Body of pancreas (tissue), 4 donors: ENCODE measurements at regions not wholly inside any gene's neighbourhood (a gene's known extent, or its start where the extent isn't known, plus 50 kb on each side); places are given as distances from the start of the nearest gene placed in this dataset.

Source experiments
- ATAC-seq: fragments of 150-250 bp; one replicate; pipeline ENCODE4 v1.9.1; 2016
- DNase-seq, 4 donors: peaks; one replicate each; pipeline ENCODE4 v3.0.0-alpha.2; 2019
- H3K27ac ChIP-seq, 4 donors: fragments of 200-600 bp; sonication (generic); 1 replicate in 3 of 4; 2 replicates in 1 of 4; pipeline versions ENCODE4 v1.5.1 to v1.6.1; 2016 to 2019; ENCODE audit warnings: mild to moderate bottlenecking in 1 of 4, mixed read lengths in 1 of 4, moderate library complexity in 1 of 4
- H3K27me3 ChIP-seq, 2 donors: fragments of 200-600 bp; sonication (generic); one replicate each; pipeline ENCODE4 v1.6.0; 2016; ENCODE audit warnings: mild to moderate bottlenecking in 1 of 2
- H3K36me3 ChIP-seq, 2 donors: fragments of 200-600 bp; sonication (generic); replicated peaks in 1 of 2; 2 replicates each; pipeline ENCODE4 v1.5.1; 2016; ENCODE audit warnings: low read depth in 2 of 2; ENCODE audit not compliant: insufficient read depth in 1 of 2
- H3K4me1 ChIP-seq: fragments of 200-600 bp; sonication (generic); one replicate; pipeline ENCODE4 v1.6.0; 2016
- H3K4me3 ChIP-seq, 2 donors: fragments of 200-600 bp; sonication (generic); 1 replicate in 1 of 2; 2 replicates in 1 of 2; pipeline ENCODE4 v1.5.1; 2016 to 2019
- H3K9me3 ChIP-seq, 3 donors: fragments of 200-600 bp; sonication (generic); 1 replicate in 2 of 3; 2 replicates in 1 of 3; pipeline ENCODE4 v1.5.1; 2016
- POLR2A ChIP-seq, 3 donors: fragments of 450-650 bp; IDR thresholded peaks; one replicate each; pipeline ENCODE4 v1.6.1; 2016; ENCODE audit warnings: antibody characterized with exemption in 3 of 3, mild to moderate bottlenecking in 2 of 3
- WGBS, 2 donors: methylation state at CpG; one replicate each; pipeline ENCODE4 v1.1.5; 2017; 5-methylcytosine and 5-hydroxymethylcytosine counted together
- intact Hi-C: fragments of 100-400 bp; cut with DNase I; formaldehyde crosslinking; loops from one replicate; pipeline ENCODE4 v1.15.1; 2023
- TF ChIP-seq, protein P1 (sequence below), 7 experiments: fragments of 450-650 bp in 4 of 7; fragments of 200-600 bp in 3 of 7; sonication (generic) in 3 of 7; IDR thresholded peaks; one replicate each; pipeline ENCODE4 v1.5.1; 2016 to 2019; ENCODE audit warnings: antibody characterized with exemption in 7 of 7

DNA sequence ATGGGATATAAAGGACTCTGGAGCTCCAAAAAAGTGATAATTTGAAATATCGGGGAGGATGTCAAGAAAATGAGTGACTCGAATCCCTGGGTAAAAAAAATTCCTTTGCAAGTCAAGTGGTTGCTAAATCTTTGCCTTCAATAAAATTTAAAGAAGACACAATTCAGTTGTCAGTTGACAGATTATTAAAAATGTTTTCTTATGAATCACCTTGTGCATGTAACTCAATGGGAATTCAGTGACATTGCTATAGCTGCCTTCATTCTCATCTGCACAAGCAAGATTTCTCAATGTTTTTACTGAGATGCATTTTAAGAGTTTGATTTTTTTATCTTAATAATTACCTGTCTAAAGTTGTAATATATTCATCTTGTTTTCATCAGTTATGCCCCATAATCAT, 264.0 kb upstream of the IL12A start:
- H3K36me3 ChIP-seq, result no peaks in the 10 kb centered on the region
- no peaks in the 10 kb centered on the region for H3K27me3 ChIP-seq
- no peak for DNase-seq
- 69 to 70% methylated on average over 2 of the region's 2 CpGs for WGBS, 2 donors
- no peak overlapping the region for H3K27ac ChIP-seq
- ATAC-seq, result no peak
- no peaks in the 10 kb centered on the region for H3K4me1 ChIP-seq
- H3K4me3 ChIP-seq, result no peak overlapping the region
- no peaks in the 10 kb centered on the region for H3K9me3 ChIP-seq
- TF ChIP-seq, protein P1, sequence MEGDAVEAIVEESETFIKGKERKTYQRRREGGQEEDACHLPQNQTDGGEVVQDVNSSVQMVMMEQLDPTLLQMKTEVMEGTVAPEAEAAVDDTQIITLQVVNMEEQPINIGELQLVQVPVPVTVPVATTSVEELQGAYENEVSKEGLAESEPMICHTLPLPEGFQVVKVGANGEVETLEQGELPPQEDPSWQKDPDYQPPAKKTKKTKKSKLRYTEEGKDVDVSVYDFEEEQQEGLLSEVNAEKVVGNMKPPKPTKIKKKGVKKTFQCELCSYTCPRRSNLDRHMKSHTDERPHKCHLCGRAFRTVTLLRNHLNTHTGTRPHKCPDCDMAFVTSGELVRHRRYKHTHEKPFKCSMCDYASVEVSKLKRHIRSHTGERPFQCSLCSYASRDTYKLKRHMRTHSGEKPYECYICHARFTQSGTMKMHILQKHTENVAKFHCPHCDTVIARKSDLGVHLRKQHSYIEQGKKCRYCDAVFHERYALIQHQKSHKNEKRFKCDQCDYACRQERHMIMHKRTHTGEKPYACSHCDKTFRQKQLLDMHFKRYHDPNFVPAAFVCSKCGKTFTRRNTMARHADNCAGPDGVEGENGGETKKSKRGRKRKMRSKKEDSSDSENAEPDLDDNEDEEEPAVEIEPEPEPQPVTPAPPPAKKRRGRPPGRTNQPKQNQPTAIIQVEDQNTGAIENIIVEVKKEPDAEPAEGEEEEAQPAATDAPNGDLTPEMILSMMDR (IDR thresholded peaks at IDR 0.05), result no peak
- no peak for TF ChIP-seq POLR2A (IDR thresholded peaks at IDR 0.05)
- intact Hi-C loops, result no loop called here

DNA sequence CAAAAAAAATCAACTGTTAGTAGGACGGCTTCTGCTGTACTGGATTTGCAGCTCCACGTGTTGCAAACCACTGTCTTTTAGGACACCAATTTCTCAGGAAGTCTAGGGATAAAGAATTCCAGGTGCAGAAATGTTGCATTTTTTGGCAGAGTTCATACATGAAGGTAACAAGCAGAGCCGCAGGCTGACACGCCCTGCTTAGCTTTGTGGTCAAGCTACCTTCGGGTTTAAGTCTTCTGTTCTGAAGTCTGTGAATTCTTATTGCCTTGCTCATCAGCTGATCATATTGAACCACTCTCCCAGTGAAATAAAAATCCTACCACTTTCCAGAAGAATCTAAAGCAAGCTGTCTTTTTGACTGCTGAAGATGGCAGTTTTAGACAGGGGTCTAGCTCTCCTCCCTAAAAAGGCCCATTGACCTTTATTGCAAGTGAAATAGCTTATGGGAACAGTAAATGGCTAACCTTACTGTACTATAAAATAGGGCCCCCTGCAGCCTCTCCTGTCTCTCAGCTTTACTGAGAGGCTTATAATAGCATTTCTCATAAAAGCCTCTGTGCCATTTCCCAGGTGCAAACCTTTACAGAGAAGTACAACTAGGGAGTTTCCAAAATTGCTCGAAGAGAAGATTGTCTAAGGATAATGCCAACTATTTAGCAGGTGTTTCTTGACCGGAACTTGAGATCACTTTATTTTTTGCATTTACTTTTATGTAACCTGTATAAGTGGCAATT, 262.2 kb upstream of the IL12A start:
- intact Hi-C loops, result no loop called here
- Histone ChIP-seq H3K4me3 (no peak overlapping the region), H3K27me3 (no peaks in the 10 kb centered on the region), H3K4me1 (no peaks in the 10 kb centered on the region), H3K36me3 (no peaks in the 10 kb centered on the region), H3K9me3 (no peaks in the 10 kb centered on the region), H3K27ac (no peak overlapping the region)
- 64 to 66% methylated on average over 7 of the region's 7 CpGs for WGBS, 2 donors
- no peak for DNase-seq
- TF ChIP-seq POLR2A (IDR thresholded peaks at IDR 0.05), result no peak
- TF ChIP-seq, protein P1 (IDR thresholded peaks at IDR 0.05), result no peak
- no peak for ATAC-seq

DNA sequence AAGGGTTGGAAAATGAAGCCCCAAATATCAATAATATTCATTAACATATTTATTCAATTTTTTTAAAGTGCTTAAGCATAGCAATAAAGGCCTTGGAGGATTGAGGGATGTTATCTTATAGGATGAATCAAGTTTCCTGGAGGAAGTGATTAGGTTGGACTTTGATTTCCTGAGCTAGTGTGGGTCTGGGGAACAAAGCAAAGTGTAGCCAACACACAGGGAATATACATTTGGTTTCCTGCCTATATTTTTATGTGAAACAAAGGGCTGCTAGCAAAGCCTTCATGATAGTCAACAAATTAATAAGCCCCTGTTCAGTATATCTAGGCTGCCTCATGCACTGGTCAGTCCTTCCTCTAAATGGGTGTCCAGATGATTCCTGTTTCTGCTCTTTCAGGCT, 261.1 kb upstream of the IL12A start:
- H3K4me1 ChIP-seq, result no peaks in the 10 kb centered on the region
- H3K4me3 ChIP-seq, result no peak overlapping the region
- ATAC-seq (no peak), DNase-seq (no peak)
- intact Hi-C loops, result no loop called here
- H3K36me3 ChIP-seq, result no peaks in the 10 kb centered on the region
- H3K27ac ChIP-seq, result no peak overlapping the region
- H3K27me3 ChIP-seq, result no peaks in the 10 kb centered on the region
- TF ChIP-seq, protein P1 (IDR thresholded peaks at IDR 0.05), result no peak
- TF ChIP-seq POLR2A (IDR thresholded peaks at IDR 0.05), result no peak
- no peaks in the 10 kb centered on the region for H3K9me3 ChIP-seq

DNA sequence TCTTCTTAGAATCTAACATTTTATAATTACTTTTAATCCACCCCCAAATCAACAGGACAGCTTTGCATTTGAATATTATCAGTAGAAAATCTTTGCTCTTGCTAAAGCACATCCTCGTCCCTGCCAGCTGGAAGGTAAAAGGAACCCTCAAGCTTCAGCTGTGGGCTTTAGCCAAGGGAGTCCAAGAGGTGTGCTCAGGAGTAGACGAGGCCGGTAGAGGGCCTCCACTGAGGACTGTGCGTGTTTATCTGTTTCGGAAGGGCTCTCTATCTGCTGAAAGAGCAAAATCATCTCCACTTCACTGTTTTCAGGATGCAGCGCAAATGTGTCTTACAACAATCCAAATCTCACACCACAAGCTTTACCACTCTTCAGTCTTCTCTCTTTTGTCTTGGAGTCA, 257.4 kb upstream of the IL12A start:
- Histone ChIP-seq H3K4me3 (no peak overlapping the region), H3K9me3 (no peaks in the 10 kb centered on the region), H3K36me3 (no peaks in the 10 kb centered on the region), H3K27ac (no peak overlapping the region), H3K4me1 (no peaks in the 10 kb centered on the region), H3K27me3 (no peaks in the 10 kb centered on the region)
- intact Hi-C loops, result no loop called here
- TF ChIP-seq, protein P1 (IDR thresholded peaks at IDR 0.05), result no peak
- no peak for TF ChIP-seq POLR2A (IDR thresholded peaks at IDR 0.05)
- WGBS, 2 donors, result 73 to 89% methylated on average over 6 of the region's 6 CpGs
- DNase-seq (no peak), ATAC-seq (no peak)
